HG03064 (cell line): ENCODE measurements at regions not wholly inside any gene's neighbourhood (a gene's known extent, or its start where the extent isn't known, plus 50 kb on each side); places are given as distances from the start of the nearest gene placed in this dataset.
"Not testable (repeated sequence)": the region's sequence is repeated elsewhere in the genome, so short reads cannot be mapped to it uniquely, and the experiment has no call there.

Source experiments
- ATAC-seq: cut with Tn5 transposase; IDR thresholded peaks from one replicate; pipeline ENCODE4 v1.9.1; 2021; ENCODE audit warnings: low read depth; ENCODE audit not compliant: unreplicated experiment

GRCh38 chr7:66455432-66455831 is 173.2 kb upstream of the KCTD7 start:
- not testable (repeated sequence) for ATAC-seq

GRCh38 chr7:66456431-66456830 is 172.2 kb upstream of the KCTD7 start:
- not testable (repeated sequence) for ATAC-seq

GRCh38 chr7:66458991-66459390 is 169.7 kb upstream of the KCTD7 start:
- ATAC-seq, result not testable (repeated sequence)

GRCh38 chr7:66459783-66460413 is 168.8 kb upstream of the KCTD7 start:
- ATAC-seq, result not testable (repeated sequence)

GRCh38 chr7:66460921-66461361 is 167.7 kb upstream of the KCTD7 start:
- ATAC-seq, result no peak

GRCh38 chr7:66461397-66461796 is 167.3 kb upstream of the KCTD7 start:
- ATAC-seq, result not testable (repeated sequence)

- not testable (repeated sequence) for ATAC-seq
Observed at GRCh38 chr7:66462831-66463230, 165.8 kb upstream of the KCTD7 start.

- no peak for ATAC-seq
Observed at GRCh38 chr7:66464059-66464458, 164.6 kb upstream of the KCTD7 start.

- ATAC-seq, result no peak
Observed at GRCh38 chr7:66466081-66466600, 162.5 kb upstream of the KCTD7 start.

- no peak for ATAC-seq
Observed at GRCh38 chr7:66467887-66468286, 160.8 kb upstream of the KCTD7 start.

GRCh38 chr7:66473064-66473463 is 155.6 kb upstream of the KCTD7 start:
- not testable (repeated sequence) for ATAC-seq

GRCh38 chr7:66474441-66474840 is 154.2 kb upstream of the KCTD7 start:
- ATAC-seq, result no peak

GRCh38 chr7:66476056-66476455 is 152.6 kb upstream of the KCTD7 start:
- not testable (repeated sequence) for ATAC-seq

GRCh38 chr7:66477822-66478397 is 150.8 kb upstream of the KCTD7 start:
- not testable (repeated sequence) for ATAC-seq

GRCh38 chr7:66481229-66481628 is 147.5 kb upstream of the KCTD7 start:
- not testable (repeated sequence) for ATAC-seq

- not testable (repeated sequence) for ATAC-seq
Observed at GRCh38 chr7:66489065-66489464, 139.6 kb upstream of the KCTD7 start.

- not testable (repeated sequence) for ATAC-seq
Observed at GRCh38 chr7:66489741-66490140, 138.9 kb upstream of the KCTD7 start.

GRCh38 chr7:66490979-66491378 is 137.7 kb upstream of the KCTD7 start:
- ATAC-seq, result not testable (repeated sequence)

- ATAC-seq, result not testable (repeated sequence)
Observed at GRCh38 chr7:66492405-66492804, 136.3 kb upstream of the KCTD7 start.

GRCh38 chr7:66493235-66494205 is 135.2 kb upstream of the KCTD7 start:
- peak; percentile 97 for ATAC-seq

- no peak for ATAC-seq
Observed at GRCh38 chr7:66497346-66497745, 131.3 kb upstream of the KCTD7 start.
